ENCODE measurements at regions not wholly inside any gene's neighbourhood (a gene's known extent, or its start where the extent isn't known, plus 50 kb on each side); places are given as distances from the start of the nearest gene placed in this dataset.

GRCh38 chrX:122626871-122627270, 557.2 kb upstream of the GRIA3 start:
- TF ChIP-seq POLR2A (IDR thresholded peaks at IDR 0.05): no peak
- no peak for TF ChIP-seq CTCF (IDR thresholded peaks at IDR 0.05)

Measured in prostate gland (tissue), 2 donors.